ENCODE measurements at regions not wholly inside any gene's neighbourhood (a gene's known extent, or its start where the extent isn't known, plus 50 kb on each side); places are given as distances from the start of the nearest gene placed in this dataset.

- DNase-seq (ENCODE audit: low read depth, low spot score): no peak
These were observed 255.0 kb downstream of the CBLN1 start for GRCh38 chr16:49026566-49027181.

DNA sequence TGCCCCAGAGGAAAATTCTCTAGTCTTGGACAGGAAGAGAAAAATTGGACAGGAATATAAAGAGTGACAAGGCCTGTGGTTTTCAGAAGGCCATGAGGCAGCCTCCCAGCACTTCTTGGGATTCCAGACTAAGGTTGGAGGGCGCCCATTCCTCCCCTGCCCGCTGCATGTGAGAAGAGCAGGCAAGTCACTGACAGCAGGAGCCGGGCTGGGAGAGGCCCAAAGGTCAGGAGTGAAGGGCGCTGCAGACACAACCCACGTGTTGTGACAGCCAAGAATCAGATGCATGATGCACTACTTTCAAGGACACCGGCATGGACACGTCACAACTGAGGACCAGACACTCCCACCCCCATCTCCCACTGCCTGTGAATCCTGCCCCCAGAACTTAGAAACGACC lies 256.7 kb downstream of the CBLN1 start:
- no peak for DNase-seq (ENCODE audit: low read depth, low spot score)

- no peak for DNase-seq (ENCODE audit: low read depth, low spot score)
These were observed 257.6 kb downstream of the CBLN1 start for GRCh38 chr16:49024016-49024415.

GRCh38 chr16:49023050-49023449 lies 258.6 kb downstream of the CBLN1 start:
- DNase-seq (ENCODE audit: low read depth, low spot score): no peak

DNA sequence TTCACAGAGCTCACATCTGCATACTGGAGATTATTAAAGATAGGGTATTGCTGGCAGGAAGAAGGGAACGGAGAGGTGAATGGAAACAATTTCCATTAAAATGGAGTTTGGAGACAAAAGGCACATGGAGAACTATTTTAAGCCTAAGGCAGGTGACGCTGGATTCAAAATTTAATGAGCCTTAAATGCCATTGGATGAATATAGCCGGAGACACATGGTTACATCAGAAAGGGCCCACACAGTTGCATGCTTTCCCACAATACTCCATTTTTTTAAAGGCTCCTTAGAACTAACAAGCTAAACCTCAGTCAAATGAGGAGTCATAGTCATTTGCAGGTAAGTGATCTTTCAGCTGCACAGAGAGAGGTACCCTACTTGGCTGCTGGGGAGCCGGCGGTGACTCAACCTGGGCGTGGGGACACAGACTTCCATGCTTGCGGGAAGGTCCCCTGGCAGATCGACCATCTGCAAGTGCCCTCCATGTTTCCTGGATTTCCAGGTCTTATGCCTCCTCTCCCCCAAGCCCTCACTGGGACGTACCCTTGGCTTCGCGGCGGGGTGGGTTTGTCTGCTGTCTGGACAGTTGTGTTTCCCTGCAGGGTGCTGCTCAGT lies 259.2 kb downstream of the CBLN1 start:
- DNase-seq (ENCODE audit: low read depth, low spot score): no peak

GRCh38 chr16:49021136-49021535 lies 260.5 kb downstream of the CBLN1 start:
- DNase-seq (ENCODE audit: low read depth, low spot score): no peak

DNA sequence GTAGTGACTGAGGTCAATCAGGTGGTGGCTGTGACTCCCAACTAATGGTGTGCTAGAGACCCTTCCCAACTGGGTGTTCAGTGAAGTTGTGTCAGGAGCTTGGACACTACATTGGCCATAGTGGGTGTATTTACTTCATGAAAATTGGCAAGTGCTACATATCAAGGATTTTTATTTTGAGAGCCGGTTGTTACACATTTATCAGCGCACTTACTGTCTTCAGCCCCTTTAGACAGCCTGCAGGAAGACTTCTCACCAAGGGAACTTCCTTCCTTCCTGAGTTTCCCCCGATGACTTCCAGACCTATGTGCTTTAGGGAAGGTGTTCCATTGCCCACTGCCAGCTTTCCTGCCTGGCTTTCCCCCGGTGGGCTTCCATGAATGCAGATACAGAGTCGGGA lies 261.2 kb downstream of the CBLN1 start:
- DNase-seq (ENCODE audit: low read depth, low spot score): no peak

DNA sequence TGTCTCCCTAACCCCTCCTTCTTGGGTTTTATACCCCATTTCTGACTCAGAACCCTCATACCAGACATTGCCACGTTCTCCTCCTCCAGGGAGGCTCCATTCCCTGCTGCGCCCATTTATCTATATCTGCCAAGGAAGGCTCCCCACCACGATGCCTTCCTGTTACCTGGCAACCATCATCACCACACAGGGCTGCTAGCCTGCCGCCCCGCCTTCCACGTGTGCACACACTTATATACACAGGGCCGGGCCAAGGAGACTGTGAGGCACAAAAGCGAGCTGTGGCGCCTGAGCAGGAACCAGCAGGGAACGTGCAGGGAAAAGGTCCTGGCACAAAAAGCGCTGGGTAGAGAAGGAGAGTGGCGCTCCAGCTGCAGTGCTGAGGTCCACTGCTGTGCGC lies 261.8 kb downstream of the CBLN1 start:
- no peak for DNase-seq (ENCODE audit: low read depth, low spot score)

DNA sequence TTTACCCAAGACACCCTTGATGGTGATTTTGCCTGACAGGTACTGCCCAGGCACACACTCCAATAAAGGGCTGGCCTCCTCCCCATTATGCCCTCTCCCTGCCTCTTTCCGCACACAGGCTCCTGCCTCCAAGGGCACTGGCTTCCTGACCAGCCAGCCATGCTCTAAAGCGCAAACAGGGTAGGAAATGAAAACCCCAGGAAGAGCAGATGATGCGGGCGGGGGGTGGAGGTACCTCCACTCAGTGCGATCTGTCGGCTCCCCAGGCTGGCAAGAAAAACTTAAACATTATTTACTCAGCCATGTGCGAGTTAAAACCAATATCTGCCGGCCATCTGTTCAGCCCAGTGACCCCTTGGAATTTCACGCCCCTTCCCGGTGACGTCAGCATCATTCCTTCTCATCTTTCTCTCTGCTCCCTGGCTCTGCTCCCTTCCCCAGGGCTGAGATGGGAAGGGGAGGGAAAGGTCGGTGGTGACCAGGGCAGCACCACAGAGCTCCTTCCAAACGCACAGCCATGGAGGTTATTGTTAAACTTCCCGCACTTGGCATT lies 262.5 kb downstream of the CBLN1 start:
- DNase-seq (ENCODE audit: low read depth, low spot score): peak; percentile 82

GRCh38 chr16:49018259-49018931 lies 263.2 kb downstream of the CBLN1 start:
- no peak for DNase-seq (ENCODE audit: low read depth, low spot score)

GRCh38 chr16:49017501-49017900 lies 264.1 kb downstream of the CBLN1 start:
- DNase-seq (ENCODE audit: low read depth, low spot score): no peak

GRCh38 chr16:49016461-49016860 lies 265.2 kb downstream of the CBLN1 start:
- no peak for DNase-seq (ENCODE audit: low read depth, low spot score)

- no peak for DNase-seq (ENCODE audit: low read depth, low spot score)
These were observed 266.4 kb downstream of the CBLN1 start for GRCh38 chr16:49015225-49015592.

GRCh38 chr16:49014277-49015224 lies 267.1 kb downstream of the CBLN1 start:
- no peak for DNase-seq (ENCODE audit: low read depth, low spot score)

- DNase-seq (ENCODE audit: low read depth, low spot score): no peak
These were observed 267.9 kb downstream of the CBLN1 start for GRCh38 chr16:49013727-49014080.

DNA sequence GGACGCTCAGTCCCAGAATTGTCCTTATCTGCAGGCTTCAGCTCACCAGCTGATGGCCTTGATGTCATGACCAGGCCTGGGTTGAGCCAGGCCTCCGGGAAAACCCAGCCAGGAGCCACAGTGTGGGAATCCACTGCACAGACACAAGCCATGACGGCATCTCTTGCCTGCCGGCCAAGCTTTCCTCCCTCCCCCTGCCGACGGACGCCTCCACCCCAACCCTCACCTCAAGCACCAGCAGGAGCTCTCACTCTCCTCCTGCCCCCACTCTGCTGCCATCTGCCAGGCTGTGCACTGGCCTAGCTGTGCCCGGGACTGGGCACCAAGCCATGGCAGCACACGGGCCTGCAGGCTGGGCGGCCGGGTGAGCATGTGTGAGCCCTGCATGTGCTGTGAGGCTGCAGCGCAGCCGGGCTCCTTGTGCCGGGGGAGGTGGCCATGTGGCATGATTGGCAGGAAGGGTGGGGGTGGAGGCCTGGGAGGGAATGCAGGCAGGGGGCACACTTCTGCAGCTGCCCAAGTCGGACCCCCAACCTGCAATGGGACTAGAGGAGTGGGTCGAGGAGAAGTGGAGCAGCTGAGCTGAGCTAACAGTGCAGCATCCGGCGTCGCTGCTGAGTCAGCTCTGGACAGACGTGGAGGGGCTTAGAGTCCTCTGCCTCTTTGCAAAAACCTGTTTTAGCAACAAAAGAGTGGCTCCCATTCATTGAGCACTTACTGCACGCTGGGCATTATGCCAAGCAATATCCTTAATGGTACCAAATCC lies 268.5 kb downstream of the CBLN1 start:
- no peak for DNase-seq (ENCODE audit: low read depth, low spot score)

GRCh38 chr16:49011901-49012300 lies 269.7 kb downstream of the CBLN1 start:
- DNase-seq (ENCODE audit: low read depth, low spot score): no peak

- no peak for DNase-seq (ENCODE audit: low read depth, low spot score)
These were observed 270.8 kb downstream of the CBLN1 start for GRCh38 chr16:49010879-49011278.

- no peak for DNase-seq (ENCODE audit: low read depth, low spot score)
These were observed 271.2 kb downstream of the CBLN1 start for GRCh38 chr16:49010396-49010795.

DNA sequence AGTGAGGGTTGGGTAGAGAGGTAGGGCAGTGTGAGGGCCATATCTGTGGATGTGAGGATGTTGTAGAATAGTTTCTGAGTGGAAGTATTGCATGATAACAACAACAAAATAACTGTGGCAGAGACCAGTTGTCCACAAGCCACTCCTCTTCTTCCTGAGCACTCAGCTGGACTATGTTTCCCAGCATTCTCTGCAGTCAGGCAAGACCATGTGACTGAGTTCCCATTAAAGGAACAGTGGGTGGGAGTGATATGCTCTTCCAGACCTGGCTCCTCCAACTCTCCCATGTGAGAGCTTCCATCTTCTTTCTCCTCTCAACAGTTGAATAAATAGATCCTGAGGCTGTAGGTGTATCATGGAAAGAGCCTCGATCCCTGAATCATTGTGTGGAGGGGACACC lies 272.4 kb downstream of the CBLN1 start:
- no peak for DNase-seq (ENCODE audit: low read depth, low spot score)

GRCh38 chr16:49003992-49004391 lies 277.6 kb downstream of the CBLN1 start:
- no peak for DNase-seq (ENCODE audit: low read depth, low spot score)

Data from ELF-1 (cell line).